ENCODE measurements at regions not wholly inside any gene's neighbourhood (a gene's known extent, or its start where the extent isn't known, plus 50 kb on each side); places are given as distances from the start of the nearest gene placed in this dataset.
"Not testable (repeated sequence)": the region's sequence is repeated elsewhere in the genome, so short reads cannot be mapped to it uniquely, and the experiment has no call there.

- no peak for DNase-seq (ENCODE audit: low read depth)
Measured at GRCh38 chr2:8550937-8551621, 130.8 kb upstream of the ID2 start.

- no peak for DNase-seq (ENCODE audit: low read depth)
Measured at GRCh38 chr2:8551622-8552074, 130.2 kb upstream of the ID2 start.

GRCh38 chr2:8552293-8552801, 129.5 kb upstream of the ID2 start:
- DNase-seq (ENCODE audit: low read depth): no peak

GRCh38 chr2:8553643-8554042, 128.2 kb upstream of the ID2 start:
- no peak for DNase-seq (ENCODE audit: low read depth)

- DNase-seq (ENCODE audit: low read depth): no peak
Measured at GRCh38 chr2:8554296-8554806, 127.5 kb upstream of the ID2 start.

GRCh38 chr2:8555543-8555942, 126.3 kb upstream of the ID2 start:
- no peak for DNase-seq (ENCODE audit: low read depth)

GRCh38 chr2:8558096-8558495, 123.8 kb upstream of the ID2 start:
- no peak for DNase-seq (ENCODE audit: low read depth)

- no peak for DNase-seq (ENCODE audit: low read depth)
Measured at GRCh38 chr2:8558956-8559355, 122.9 kb upstream of the ID2 start.

- DNase-seq (ENCODE audit: low read depth): no peak
Measured at GRCh38 chr2:8559805-8560204, 122.1 kb upstream of the ID2 start.

- not testable (repeated sequence) for DNase-seq (ENCODE audit: low read depth)
Measured at GRCh38 chr2:8561692-8562091, 120.2 kb upstream of the ID2 start.

GRCh38 chr2:8563814-8564474, 117.9 kb upstream of the ID2 start:
- DNase-seq (ENCODE audit: low read depth): no peak

GRCh38 chr2:8564475-8564874, 117.4 kb upstream of the ID2 start:
- DNase-seq (ENCODE audit: low read depth): no peak

GRCh38 chr2:8565399-8566154, 116.3 kb upstream of the ID2 start:
- no peak for DNase-seq (ENCODE audit: low read depth)

GRCh38 chr2:8566155-8566670, 115.6 kb upstream of the ID2 start:
- no peak for DNase-seq (ENCODE audit: low read depth)

- DNase-seq (ENCODE audit: low read depth): no peak
Measured at GRCh38 chr2:8566774-8567468, 114.9 kb upstream of the ID2 start.

GRCh38 chr2:8567469-8568260, 114.2 kb upstream of the ID2 start:
- DNase-seq (ENCODE audit: low read depth): peak; percentile 35

GRCh38 chr2:8568543-8569302, 113.1 kb upstream of the ID2 start:
- DNase-seq (ENCODE audit: low read depth): no peak

GRCh38 chr2:8569332-8569930, 112.4 kb upstream of the ID2 start:
- DNase-seq (ENCODE audit: low read depth): no peak

GRCh38 chr2:8570637-8571036, 111.2 kb upstream of the ID2 start:
- no peak for DNase-seq (ENCODE audit: low read depth)

- no peak for DNase-seq (ENCODE audit: low read depth)
Measured at GRCh38 chr2:8571301-8571791, 110.5 kb upstream of the ID2 start.
